ENCODE measurements at regions not wholly inside any gene's neighbourhood (a gene's known extent, or its start where the extent isn't known, plus 50 kb on each side); places are given as distances from the start of the nearest gene placed in this dataset.

DNA sequence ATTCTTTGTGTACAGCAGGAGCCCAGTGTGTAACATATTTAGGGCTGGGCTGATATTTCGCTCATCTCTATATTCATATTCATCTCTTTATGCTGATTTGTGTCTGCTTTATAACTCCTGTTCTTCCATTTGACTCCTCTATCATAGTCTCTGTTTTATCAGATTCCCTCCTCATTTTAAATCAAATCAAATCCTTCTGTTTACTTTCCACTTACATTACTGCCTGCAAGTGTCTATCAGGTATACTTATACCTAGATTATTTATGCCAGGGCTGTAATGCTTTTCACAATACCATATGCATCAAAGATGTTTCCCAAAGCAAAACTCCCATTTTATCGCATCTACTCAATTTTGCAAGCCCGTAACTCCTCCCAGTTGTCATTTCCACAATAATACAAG lies 990.7 kb downstream of the SORCS1 start:
- no peak for TF ChIP-seq REST (IDR thresholded peaks at IDR 0.05; ENCODE audit: insufficient read depth in 1 of 2, low read depth in 2 of 2, low read length in 1 of 2)
- TF ChIP-seq CTCF (IDR thresholded peaks at IDR 0.05), result no peak
- TF ChIP-seq POLR2AphosphoS5 (IDR thresholded peaks at IDR 0.05; ENCODE audit: low read depth, low read length), result no peak
- TF ChIP-seq TCF7L2 (IDR thresholded peaks at IDR 0.05; ENCODE audit: low read depth, low read length), result no peak

All from Panc1 (cell line).